Epithelial cell of proximal tubule (primary cell): ENCODE measurements at regions not wholly inside any gene's neighbourhood (a gene's known extent, or its start where the extent isn't known, plus 50 kb on each side); places are given as distances from the start of the nearest gene placed in this dataset.
"Not testable (repeated sequence)": the region's sequence is repeated elsewhere in the genome, so short reads cannot be mapped to it uniquely, and the experiment has no call there.

Experiments used
- DNase-seq: peaks from one replicate; pipeline ENCODE4 v3.0.0-alpha.2; 2011; ENCODE audit warnings: low read depth
- H3K4me3 ChIP-seq: 2 replicates; pipeline ENCODE4 v1.5.1; 2011; ENCODE audit warnings: low read depth, mild to moderate bottlenecking, low read length
- CTCF ChIP-seq: conservative IDR thresholded peaks from 2 replicates; pipeline ENCODE4 v1.5.1; 2012; ENCODE audit warnings: low read depth, mild to moderate bottlenecking, low read length

- DNase-seq: no peak
- H3K4me3 ChIP-seq: no peak overlapping the region
- TF ChIP-seq CTCF: no peak
Measured at GRCh38 chr5:163134061-163134460, 303.3 kb upstream of the CCNG1 start.

- TF ChIP-seq CTCF: no peak
- no peak overlapping the region for H3K4me3 ChIP-seq
- DNase-seq: no peak
Measured at GRCh38 chr5:163135849-163136248, 301.5 kb upstream of the CCNG1 start.

- no peak overlapping the region for H3K4me3 ChIP-seq
- no peak for DNase-seq
- no peak for TF ChIP-seq CTCF
Measured at GRCh38 chr5:163161512-163161911, 275.9 kb upstream of the CCNG1 start.

GRCh38 chr5:163162645-163163044 lies 274.8 kb upstream of the CCNG1 start:
- no peak for DNase-seq
- TF ChIP-seq CTCF: no peak
- H3K4me3 ChIP-seq: no peak overlapping the region

- TF ChIP-seq CTCF: no peak
- no peak for DNase-seq
- H3K4me3 ChIP-seq: no peak overlapping the region
Measured at GRCh38 chr5:163163858-163164257, 273.5 kb upstream of the CCNG1 start.

GRCh38 chr5:163165277-163165676 lies 272.1 kb upstream of the CCNG1 start:
- no peak for TF ChIP-seq CTCF
- H3K4me3 ChIP-seq: no peak overlapping the region
- no peak for DNase-seq

GRCh38 chr5:163170161-163170560 lies 267.2 kb upstream of the CCNG1 start:
- not testable (repeated sequence) for H3K4me3 ChIP-seq, DNase-seq
